HG03196 (cell line): ENCODE measurements at regions not wholly inside any gene's neighbourhood (a gene's known extent, or its start where the extent isn't known, plus 50 kb on each side); places are given as distances from the start of the nearest gene placed in this dataset.

Source experiments
- ATAC-seq: cut with Tn5 transposase; IDR thresholded peaks from one replicate; pipeline ENCODE4 v1.9.1; 2021; ENCODE audit not compliant: unreplicated experiment

DNA sequence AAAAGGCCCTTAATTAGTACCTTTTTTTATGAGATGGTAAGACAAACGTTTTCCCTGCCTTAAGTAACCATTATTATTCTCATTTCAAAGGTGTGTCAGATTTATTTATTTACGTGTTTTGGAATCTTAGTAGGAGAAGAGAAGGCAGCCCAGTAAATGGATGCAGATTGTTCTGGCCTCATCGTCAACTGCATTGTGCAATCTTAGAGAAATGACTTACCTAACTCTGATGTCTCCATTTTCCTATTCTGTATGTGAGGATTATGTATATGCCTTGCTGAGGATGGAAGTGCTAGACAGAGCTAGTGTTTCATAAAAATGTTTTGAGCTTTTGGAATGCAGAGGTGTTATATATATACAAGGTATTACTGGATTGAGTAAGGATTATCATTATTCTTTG lies 97.0 kb upstream of the JAG1 start:
- ATAC-seq = no peak

DNA sequence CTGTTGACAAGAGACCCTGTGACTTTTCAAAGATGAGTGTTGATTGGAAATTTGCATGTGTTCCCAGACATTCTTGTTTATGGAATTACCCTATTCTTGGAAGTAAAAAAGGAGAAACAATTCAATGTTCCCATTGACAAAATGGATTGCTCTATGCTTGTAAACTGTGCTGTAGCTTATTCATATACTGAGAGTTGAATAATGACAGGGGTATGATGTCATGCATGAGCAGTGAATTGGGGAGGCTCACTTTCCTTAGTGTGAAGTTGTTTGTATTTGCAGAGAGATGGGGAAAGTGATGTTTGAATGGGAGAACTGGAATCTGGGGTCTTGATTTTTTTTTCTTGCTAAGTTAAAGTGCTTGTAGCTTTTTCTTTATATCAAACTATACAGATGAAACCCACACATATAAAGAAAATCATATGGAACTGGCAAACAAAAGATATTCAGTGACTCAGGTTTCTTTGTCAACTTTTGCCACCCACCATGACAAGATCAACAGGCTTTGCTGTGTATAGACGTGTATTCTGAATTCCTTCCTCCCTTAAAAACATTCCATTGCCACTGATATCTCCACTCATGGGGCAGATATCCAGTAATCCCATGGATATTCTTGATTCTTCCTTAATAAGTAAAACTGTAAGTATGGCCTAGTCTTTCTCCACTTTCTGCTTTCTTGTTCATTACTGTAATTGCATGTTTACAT lies 97.8 kb upstream of the JAG1 start:
- no peak for ATAC-seq

DNA sequence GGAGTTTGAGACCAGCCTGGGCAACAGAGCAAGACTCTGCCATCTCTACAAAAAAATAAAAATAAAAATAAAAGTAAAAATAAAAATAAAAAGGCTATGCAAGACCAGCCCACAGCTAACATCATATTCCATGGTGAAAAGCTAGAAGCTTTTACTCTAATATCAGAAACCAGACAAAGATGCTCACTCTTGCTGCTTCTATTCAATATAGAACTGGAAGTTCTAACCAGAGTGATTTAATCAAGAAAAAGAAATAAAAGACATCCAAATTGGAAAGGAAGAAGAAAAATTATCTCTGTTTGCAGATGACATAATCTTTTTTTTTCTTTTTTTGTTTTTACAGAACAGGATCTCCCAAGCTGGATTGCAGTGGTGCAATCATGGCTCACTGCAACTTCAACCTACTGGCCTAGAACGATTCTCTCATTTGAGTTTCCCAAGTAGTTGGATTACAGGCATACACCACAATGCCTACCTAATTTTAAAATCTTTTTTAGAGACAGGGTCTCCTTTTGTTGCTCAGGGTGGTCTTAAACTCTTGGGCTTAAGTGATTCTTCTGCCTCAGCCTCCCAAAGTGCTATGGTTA lies 100.7 kb upstream of the JAG1 start:
- no peak for ATAC-seq

- ATAC-seq = no peak
Measured at GRCh38 chr20:10777710-10778109, 103.9 kb upstream of the JAG1 start.

GRCh38 chr20:10779911-10780310 lies 106.1 kb upstream of the JAG1 start:
- ATAC-seq = no peak

- no peak for ATAC-seq
Measured at GRCh38 chr20:10780901-10781300, 107.1 kb upstream of the JAG1 start.

DNA sequence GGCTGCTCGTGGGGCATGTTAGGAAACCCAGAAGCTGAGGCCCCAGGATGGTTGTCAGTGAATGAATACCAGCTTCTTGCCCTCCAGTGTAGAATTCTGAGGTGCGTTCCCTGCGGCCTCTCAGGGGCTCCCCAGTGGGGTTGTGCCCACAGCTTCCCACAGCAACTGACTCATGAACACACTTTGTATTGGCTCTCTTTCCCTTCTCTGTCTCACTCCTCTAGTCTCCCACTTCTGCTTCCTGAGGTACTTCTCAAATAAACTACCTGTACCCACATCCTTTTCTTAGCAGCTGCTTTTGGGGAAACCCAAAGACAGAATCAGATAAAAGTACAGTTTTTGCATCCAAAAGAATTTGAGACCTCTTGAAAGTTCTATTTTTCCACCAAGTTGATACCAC lies 107.7 kb upstream of the JAG1 start:
- no peak for ATAC-seq

- no peak for ATAC-seq
Measured at GRCh38 chr20:10783707-10784553, 110.1 kb upstream of the JAG1 start.

GRCh38 chr20:10784554-10785183 lies 110.9 kb upstream of the JAG1 start:
- no peak for ATAC-seq

DNA sequence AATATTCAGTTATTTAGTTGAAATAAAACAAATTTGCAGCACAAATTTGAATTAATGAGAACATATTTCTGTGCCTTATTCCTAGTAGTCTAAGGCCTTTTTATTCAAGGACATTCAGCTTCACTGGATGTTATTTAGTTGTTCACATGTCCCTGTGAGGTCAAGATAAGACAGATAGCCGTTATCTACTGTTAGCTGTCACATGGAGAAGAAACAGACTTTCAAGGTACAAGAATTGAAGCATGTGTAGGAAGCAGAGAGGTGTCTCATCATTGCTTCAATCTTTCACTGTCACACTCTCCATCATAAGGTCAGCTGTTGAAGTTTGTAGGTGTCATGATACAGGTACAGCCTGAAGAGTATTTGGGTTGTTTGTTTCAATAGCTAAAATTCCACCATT lies 112.9 kb upstream of the JAG1 start:
- ATAC-seq = no peak

GRCh38 chr20:10788055-10788454 lies 114.3 kb upstream of the JAG1 start:
- ATAC-seq = no peak

DNA sequence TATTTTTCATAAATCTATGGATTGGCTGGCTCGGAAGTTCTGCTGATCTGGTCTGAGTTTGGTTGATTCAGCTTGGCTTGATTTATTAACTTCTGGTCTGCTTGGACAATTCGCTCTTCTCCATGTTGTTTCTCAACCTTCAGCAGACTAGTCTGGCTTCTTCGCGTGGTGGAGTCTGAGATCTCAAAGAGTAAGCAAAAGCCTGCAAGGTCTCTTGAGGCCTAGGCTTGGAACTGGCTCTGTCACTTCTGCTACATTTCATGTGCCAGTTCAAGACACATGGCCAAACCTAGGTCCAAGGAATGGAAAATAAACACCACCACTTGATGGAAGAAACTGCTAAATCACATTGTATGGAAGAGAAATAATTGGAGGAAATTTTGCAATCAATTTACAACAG lies 115.1 kb upstream of the JAG1 start:
- ATAC-seq = no peak

GRCh38 chr20:10789386-10789785 lies 115.6 kb upstream of the JAG1 start:
- no peak for ATAC-seq

GRCh38 chr20:10790013-10790412 lies 116.2 kb upstream of the JAG1 start:
- ATAC-seq = no peak

- ATAC-seq = no peak
Measured at GRCh38 chr20:10792291-10792690, 118.5 kb upstream of the JAG1 start.

- ATAC-seq = no peak
Measured at GRCh38 chr20:10793766-10794165, 120.0 kb upstream of the JAG1 start.

GRCh38 chr20:10794765-10795164 lies 121.0 kb upstream of the JAG1 start:
- no peak for ATAC-seq

GRCh38 chr20:10795286-10796026 lies 121.7 kb upstream of the JAG1 start:
- ATAC-seq = no peak

GRCh38 chr20:10798811-10799210 lies 125.0 kb upstream of the JAG1 start:
- no peak for ATAC-seq

DNA sequence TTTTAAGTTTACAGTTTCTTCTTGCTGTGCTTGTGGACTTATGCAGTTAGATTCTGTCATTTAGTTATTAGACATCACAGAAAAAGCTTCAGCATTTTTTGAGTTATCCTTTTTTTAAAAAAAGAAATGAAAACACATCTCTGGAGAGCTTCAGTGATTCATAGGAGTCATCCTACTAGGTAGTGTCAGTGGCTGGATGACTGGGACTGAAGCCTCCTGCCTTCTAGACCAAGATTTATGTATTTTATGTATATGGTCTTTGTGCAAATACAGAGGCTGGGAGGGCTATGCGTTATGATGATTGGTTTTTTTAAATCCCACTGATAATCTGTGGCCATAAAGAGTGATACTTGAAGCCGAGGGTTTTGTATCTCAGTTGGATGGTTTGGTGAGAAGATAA lies 125.9 kb upstream of the JAG1 start:
- ATAC-seq = no peak

DNA sequence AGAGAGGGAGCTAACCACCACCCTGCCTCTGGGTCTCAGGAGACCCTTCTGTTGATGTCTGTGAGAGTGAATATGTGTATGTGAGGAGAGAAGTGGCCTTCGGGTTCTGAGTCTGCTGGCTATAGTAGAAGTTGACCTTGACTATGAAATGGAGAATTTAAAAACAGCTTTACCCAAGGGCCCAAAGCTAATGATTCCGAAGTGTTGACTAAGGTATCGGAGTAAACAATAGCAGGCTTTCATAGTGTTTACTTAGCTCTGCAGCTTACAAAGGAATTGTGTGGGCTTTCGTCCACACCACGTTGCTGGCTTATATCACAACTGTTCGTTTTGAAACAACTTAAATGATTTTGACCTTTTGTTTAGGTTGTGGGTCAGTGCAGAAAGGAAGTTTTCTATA lies 126.5 kb upstream of the JAG1 start:
- ATAC-seq = no peak
